AG10803 (cell line): ENCODE measurements at regions not wholly inside any gene's neighbourhood (a gene's known extent, or its start where the extent isn't known, plus 50 kb on each side); places are given as distances from the start of the nearest gene placed in this dataset.

Experiments
- DNase-seq: peaks from one replicate; pipeline ENCODE4 v3.0.0; 2010; ENCODE audit warnings: low read depth
- H3K4me3 ChIP-seq: 2 replicates; pipeline ENCODE4 v1.5.1; 2011; ENCODE audit warnings: mild to moderate bottlenecking, low read length, control low read depth
- TF ChIP-seq, protein P1 (sequence below): conservative IDR thresholded peaks from 2 replicates; pipeline ENCODE4 v1.5.1; 2011; ENCODE audit warnings: mild to moderate bottlenecking, low read length, control low read depth, inconsistent platforms

DNA sequence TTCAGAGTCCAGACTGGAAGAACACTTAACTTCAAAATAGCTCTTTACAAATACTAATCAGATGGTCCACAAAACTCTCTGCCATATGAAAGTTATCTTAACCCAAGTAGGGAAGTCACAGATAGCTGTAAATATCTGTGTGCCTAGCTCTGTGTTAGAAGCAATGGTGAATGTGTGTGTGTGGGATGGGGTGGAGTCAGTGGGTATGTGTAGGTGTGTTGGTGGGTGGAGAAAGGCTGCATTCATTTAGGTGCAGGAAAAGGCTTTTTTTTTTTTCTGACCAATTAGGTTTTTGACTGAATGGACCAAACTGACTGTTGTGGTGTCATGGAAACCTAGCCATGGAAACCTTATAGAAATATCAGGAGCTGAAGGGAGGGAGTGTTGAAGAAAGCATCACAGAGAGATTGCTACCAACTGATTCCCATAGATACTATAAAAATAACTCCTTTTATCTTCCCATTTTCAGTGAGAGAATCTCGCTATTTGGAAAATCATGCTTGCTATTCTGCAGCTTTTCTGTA lies 156.2 kb upstream of the NR3C1 start:
- TF ChIP-seq, protein P1, sequence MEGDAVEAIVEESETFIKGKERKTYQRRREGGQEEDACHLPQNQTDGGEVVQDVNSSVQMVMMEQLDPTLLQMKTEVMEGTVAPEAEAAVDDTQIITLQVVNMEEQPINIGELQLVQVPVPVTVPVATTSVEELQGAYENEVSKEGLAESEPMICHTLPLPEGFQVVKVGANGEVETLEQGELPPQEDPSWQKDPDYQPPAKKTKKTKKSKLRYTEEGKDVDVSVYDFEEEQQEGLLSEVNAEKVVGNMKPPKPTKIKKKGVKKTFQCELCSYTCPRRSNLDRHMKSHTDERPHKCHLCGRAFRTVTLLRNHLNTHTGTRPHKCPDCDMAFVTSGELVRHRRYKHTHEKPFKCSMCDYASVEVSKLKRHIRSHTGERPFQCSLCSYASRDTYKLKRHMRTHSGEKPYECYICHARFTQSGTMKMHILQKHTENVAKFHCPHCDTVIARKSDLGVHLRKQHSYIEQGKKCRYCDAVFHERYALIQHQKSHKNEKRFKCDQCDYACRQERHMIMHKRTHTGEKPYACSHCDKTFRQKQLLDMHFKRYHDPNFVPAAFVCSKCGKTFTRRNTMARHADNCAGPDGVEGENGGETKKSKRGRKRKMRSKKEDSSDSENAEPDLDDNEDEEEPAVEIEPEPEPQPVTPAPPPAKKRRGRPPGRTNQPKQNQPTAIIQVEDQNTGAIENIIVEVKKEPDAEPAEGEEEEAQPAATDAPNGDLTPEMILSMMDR: no peak
- no peak for DNase-seq
- H3K4me3 ChIP-seq: no peak overlapping the region

DNA sequence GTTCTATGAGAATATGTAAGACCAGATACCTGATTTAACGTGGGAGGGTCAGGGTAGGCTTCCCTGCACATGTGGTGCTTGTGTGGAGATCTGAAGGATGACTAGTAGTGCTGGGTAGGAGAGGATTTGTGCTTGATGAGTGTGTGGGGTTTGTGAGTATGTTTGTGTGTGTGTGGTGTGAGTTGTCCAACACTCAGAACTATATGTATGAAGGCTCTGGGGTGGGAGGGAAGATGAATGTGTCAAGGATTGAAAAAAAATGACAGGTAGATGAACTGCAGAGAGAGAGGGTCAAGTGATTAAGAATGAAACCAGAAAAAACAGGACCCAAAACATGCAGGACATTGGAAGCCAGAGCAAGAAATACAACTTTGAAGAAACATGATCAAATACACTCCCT lies 154.6 kb upstream of the NR3C1 start:
- no peak for DNase-seq
- TF ChIP-seq, protein P1: no peak
- H3K4me3 ChIP-seq: no peak overlapping the region

DNA sequence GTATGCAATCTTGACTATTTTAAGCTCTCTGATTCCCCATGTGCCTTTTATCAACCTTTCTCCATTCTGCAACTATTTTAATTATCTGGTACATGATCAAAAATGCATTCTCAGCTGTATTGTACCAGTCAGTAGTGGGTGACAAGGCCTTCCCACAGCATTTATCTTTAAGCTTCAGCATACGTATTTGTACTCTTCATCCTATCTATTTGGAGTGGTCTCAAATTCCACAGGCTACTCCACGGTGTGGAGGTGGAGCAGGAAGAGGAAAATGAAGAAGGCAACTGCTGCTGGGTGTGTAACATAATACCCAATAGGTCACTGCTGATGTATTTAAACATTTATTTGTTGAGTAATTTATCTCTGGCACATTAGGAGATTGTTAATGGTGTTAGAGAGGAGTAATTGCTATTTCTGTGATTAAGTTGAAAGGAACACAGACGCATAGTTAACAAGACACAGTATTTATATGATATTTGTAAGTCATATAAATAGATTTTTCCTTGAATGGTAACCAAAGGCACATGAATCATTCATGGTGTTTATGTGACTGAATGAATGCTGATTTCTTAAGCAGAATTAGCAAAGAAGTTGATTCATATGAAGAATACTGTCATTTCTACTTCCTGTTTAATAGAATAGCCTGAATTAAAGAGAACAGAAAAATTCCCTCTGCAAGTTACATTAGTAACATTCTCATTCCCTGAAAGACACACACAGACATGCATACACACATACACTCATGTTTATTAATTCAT lies 153.8 kb upstream of the NR3C1 start:
- peak; percentile 69 for DNase-seq
- TF ChIP-seq, protein P1: no peak
- no peak overlapping the region for H3K4me3 ChIP-seq

DNA sequence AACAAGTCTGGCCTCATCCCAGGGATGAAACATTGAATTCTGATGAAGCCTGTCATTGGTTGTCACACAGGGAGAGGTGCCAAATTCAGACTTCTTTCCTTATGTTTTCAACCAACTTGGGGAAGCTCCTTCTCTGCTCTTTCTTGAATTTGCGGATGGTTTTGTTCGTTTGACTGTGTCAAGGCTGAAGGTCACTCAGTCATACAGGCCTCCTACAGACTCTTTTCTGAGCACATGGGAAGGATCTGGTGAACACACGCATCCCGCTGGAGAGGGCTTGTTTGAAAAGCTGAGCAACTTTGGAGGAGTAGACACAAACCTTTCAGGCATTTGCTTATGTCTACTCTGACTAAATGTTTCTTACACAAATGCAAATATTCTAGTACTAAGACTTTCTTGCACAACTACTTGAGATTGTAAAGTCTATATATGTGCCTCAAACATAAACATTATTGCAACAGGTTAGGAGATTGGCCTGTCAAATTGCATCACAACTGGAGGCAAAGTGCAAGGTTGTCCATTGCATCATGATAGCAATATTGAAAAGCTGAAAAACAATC lies 151.5 kb upstream of the NR3C1 start:
- DNase-seq: no peak
- no peak overlapping the region for H3K4me3 ChIP-seq
- TF ChIP-seq, protein P1: no peak

DNA sequence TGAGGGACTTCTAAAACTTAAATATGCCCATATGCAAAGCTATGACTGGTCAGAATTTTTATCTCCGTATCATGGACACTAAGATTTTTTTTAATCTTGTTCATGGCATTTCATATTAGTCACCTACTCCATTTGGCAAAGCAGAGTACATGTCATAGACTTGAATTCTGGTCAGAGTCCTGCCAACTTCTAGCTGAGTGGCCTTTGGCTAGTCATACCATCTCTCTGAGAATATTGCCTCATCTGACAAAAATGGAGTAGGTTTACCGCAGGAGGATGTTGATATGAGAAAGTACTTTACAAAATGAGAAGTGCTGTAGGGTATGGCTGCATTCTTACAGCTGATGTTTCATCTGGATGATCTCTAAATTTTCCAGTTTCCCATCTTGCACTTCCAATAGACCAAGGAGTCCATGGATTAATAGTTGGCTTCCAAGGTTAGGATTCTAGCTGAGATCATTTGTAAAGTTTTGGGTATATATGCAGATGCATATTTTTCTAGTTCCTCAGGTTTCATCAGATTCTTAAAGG lies 150.8 kb upstream of the NR3C1 start:
- peak; percentile 99 for DNase-seq
- TF ChIP-seq, protein P1: no peak
- no peak overlapping the region for H3K4me3 ChIP-seq

DNA sequence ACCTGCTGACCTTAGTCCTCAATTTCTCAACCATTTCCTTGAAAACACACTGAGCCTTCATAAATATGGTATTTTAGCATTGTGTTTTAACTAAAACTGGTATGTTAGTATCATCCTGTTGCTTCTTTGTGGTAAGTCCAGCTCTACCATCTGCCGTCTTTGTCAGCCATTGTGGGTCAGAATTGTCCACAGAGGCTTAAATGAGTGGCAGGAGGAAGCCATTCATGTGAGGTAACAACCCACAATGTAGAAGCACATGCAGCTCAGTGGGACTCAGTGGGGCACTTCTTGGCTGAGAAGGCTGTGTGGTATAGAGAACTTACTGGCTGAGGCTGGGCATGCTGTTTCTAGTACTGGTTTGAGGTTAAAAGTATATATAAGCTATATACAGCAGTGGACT lies 149.2 kb upstream of the NR3C1 start:
- TF ChIP-seq, protein P1: no peak
- no peak overlapping the region for H3K4me3 ChIP-seq
- no peak for DNase-seq
